T-helper 2 cell treated with Interferon-gamma antibody and Interleukin-4, amounts not matched to agents 5 μg/mL and 100 μg/mL, for 36 hours (primary cell): ENCODE measurements at regions not wholly inside any gene's neighbourhood (a gene's known extent, or its start where the extent isn't known, plus 50 kb on each side); places are given as distances from the start of the nearest gene placed in this dataset.
A peak's percentile ranks its signal among the peaks of the same experiment; 100 is the strongest.

Experiments used
- DNase-seq: peaks from one replicate; pipeline ENCODE4 v3.0.0; 2021; ENCODE audit warnings: low spot score
- H3K27ac Mint-ChIP-seq: one replicate; pipeline ENCODE4 v1.8.0; 2021; ENCODE audit warnings: mild to moderate bottlenecking, mixed read lengths
- H3K27me3 Mint-ChIP-seq: one replicate; pipeline ENCODE4 v1.8.0; 2021; ENCODE audit warnings: low read depth, mixed read lengths
- H3K36me3 Mint-ChIP-seq: one replicate; pipeline ENCODE4 v1.8.0; 2021; ENCODE audit warnings: low read depth, mixed read lengths
- H3K4me1 Mint-ChIP-seq: one replicate; pipeline ENCODE4 v1.8.0; 2021; ENCODE audit warnings: low read depth, mixed read lengths
- H3K4me3 Mint-ChIP-seq: one replicate; pipeline ENCODE4 v1.8.0; 2022; ENCODE audit warnings: mild to moderate bottlenecking, moderate library complexity, mixed read lengths
- H3K9me3 Mint-ChIP-seq: one replicate; pipeline ENCODE4 v1.8.0; 2021; ENCODE audit warnings: mixed read lengths

- no peaks in the 10 kb centered on the region for H3K27me3 Mint-ChIP-seq
- H3K4me3 Mint-ChIP-seq = no peak overlapping the region
- H3K36me3 Mint-ChIP-seq = no peaks in the 10 kb centered on the region
- no peak overlapping the region for H3K27ac Mint-ChIP-seq
- H3K9me3 Mint-ChIP-seq = no peaks in the 10 kb centered on the region
- H3K4me1 Mint-ChIP-seq = no peaks in the 10 kb centered on the region
- DNase-seq = no peak
These were observed 337.0 kb upstream of the PLXNA2 start for GRCh38 chr1:208581209-208581608.

GRCh38 chr1:208581667-208582066 lies 337.5 kb upstream of the PLXNA2 start:
- no peaks in the 10 kb centered on the region for H3K9me3 Mint-ChIP-seq
- DNase-seq = no peak
- no peak overlapping the region for H3K27ac Mint-ChIP-seq
- no peak overlapping the region for H3K4me3 Mint-ChIP-seq
- H3K27me3 Mint-ChIP-seq = no peaks in the 10 kb centered on the region
- H3K36me3 Mint-ChIP-seq = no peaks in the 10 kb centered on the region
- no peaks in the 10 kb centered on the region for H3K4me1 Mint-ChIP-seq

- H3K27ac Mint-ChIP-seq = no peak overlapping the region
- no peaks in the 10 kb centered on the region for H3K4me1 Mint-ChIP-seq
- H3K9me3 Mint-ChIP-seq = no peaks in the 10 kb centered on the region
- no peak for DNase-seq
- H3K27me3 Mint-ChIP-seq = no peaks in the 10 kb centered on the region
- no peak overlapping the region for H3K4me3 Mint-ChIP-seq
- no peaks in the 10 kb centered on the region for H3K36me3 Mint-ChIP-seq
These were observed 340.1 kb upstream of the PLXNA2 start for GRCh38 chr1:208584167-208584755.

- no peaks in the 10 kb centered on the region for H3K36me3 Mint-ChIP-seq
- no peaks in the 10 kb centered on the region for H3K4me1 Mint-ChIP-seq
- no peak overlapping the region for H3K4me3 Mint-ChIP-seq
- no peak overlapping the region for H3K27ac Mint-ChIP-seq
- no peaks in the 10 kb centered on the region for H3K9me3 Mint-ChIP-seq
- DNase-seq = no peak
- no peaks in the 10 kb centered on the region for H3K27me3 Mint-ChIP-seq
These were observed 342.9 kb upstream of the PLXNA2 start for GRCh38 chr1:208587110-208587509.

- Mint-ChIP-seq H3K27ac (no peak overlapping the region), H3K36me3 (no peaks in the 10 kb centered on the region), H3K4me1 (no peaks in the 10 kb centered on the region), H3K27me3 (peaks cover 4% of the 10 kb centered on the region), H3K9me3 (no peaks in the 10 kb centered on the region), H3K4me3 (no peak overlapping the region)
- no peak for DNase-seq
These were observed 349.3 kb upstream of the PLXNA2 start for GRCh38 chr1:208593306-208594006.

- DNase-seq = no peak
- no peak overlapping the region for H3K4me3 Mint-ChIP-seq
- no peak overlapping the region for H3K27ac Mint-ChIP-seq
- H3K27me3 Mint-ChIP-seq = peaks cover 4% of the 10 kb centered on the region
- no peaks in the 10 kb centered on the region for H3K4me1 Mint-ChIP-seq
- no peaks in the 10 kb centered on the region for H3K9me3 Mint-ChIP-seq
- no peaks in the 10 kb centered on the region for H3K36me3 Mint-ChIP-seq
These were observed 351.1 kb upstream of the PLXNA2 start for GRCh38 chr1:208595236-208595635.

GRCh38 chr1:208595745-208596144 lies 351.6 kb upstream of the PLXNA2 start:
- no peaks in the 10 kb centered on the region for H3K9me3 Mint-ChIP-seq
- no peak overlapping the region for H3K4me3 Mint-ChIP-seq
- H3K4me1 Mint-ChIP-seq = no peaks in the 10 kb centered on the region
- no peaks in the 10 kb centered on the region for H3K36me3 Mint-ChIP-seq
- DNase-seq = no peak
- peaks cover 4% of the 10 kb centered on the region for H3K27me3 Mint-ChIP-seq
- H3K27ac Mint-ChIP-seq = no peak overlapping the region

- H3K4me3 Mint-ChIP-seq = no peak overlapping the region
- H3K36me3 Mint-ChIP-seq = no peaks in the 10 kb centered on the region
- no peak overlapping the region for H3K27ac Mint-ChIP-seq
- H3K4me1 Mint-ChIP-seq = no peaks in the 10 kb centered on the region
- H3K9me3 Mint-ChIP-seq = no peaks in the 10 kb centered on the region
- peaks cover 4% of the 10 kb centered on the region for H3K27me3 Mint-ChIP-seq
- DNase-seq = no peak
These were observed 353.4 kb upstream of the PLXNA2 start for GRCh38 chr1:208597571-208597970.

GRCh38 chr1:208598021-208598420 lies 353.8 kb upstream of the PLXNA2 start:
- no peak for DNase-seq
- Mint-ChIP-seq H3K27ac (no peak overlapping the region), H3K4me1 (no peaks in the 10 kb centered on the region), H3K9me3 (no peaks in the 10 kb centered on the region), H3K4me3 (no peak overlapping the region), H3K27me3 (peaks cover 4% of the 10 kb centered on the region), H3K36me3 (no peaks in the 10 kb centered on the region)

GRCh38 chr1:208599063-208599462 lies 354.9 kb upstream of the PLXNA2 start:
- Mint-ChIP-seq H3K9me3 (no peaks in the 10 kb centered on the region), H3K27ac (no peak overlapping the region), H3K4me3 (no peak overlapping the region), H3K4me1 (peaks cover 2% of the 10 kb centered on the region), H3K36me3 (no peaks in the 10 kb centered on the region), H3K27me3 (peaks cover under 1% of the 10 kb centered on the region)
- no peak for DNase-seq

GRCh38 chr1:208600456-208601190 lies 356.4 kb upstream of the PLXNA2 start:
- Mint-ChIP-seq H3K4me3 (no peak overlapping the region), H3K4me1 (peaks cover 7% of the 10 kb centered on the region), H3K27me3 (no peaks in the 10 kb centered on the region), H3K27ac (no peak overlapping the region), H3K36me3 (no peaks in the 10 kb centered on the region), H3K9me3 (no peaks in the 10 kb centered on the region)
- DNase-seq = no peak

GRCh38 chr1:208601561-208601960 lies 357.4 kb upstream of the PLXNA2 start:
- no peak for DNase-seq
- Mint-ChIP-seq H3K4me3 (no peak overlapping the region), H3K36me3 (no peaks in the 10 kb centered on the region), H3K4me1 (peaks cover 7% of the 10 kb centered on the region), H3K27me3 (no peaks in the 10 kb centered on the region), H3K9me3 (no peaks in the 10 kb centered on the region), H3K27ac (no peak overlapping the region)

GRCh38 chr1:208603721-208604120 lies 359.5 kb upstream of the PLXNA2 start:
- no peak overlapping the region for H3K4me3 Mint-ChIP-seq
- DNase-seq = no peak
- H3K27me3 Mint-ChIP-seq = no peaks in the 10 kb centered on the region
- no peaks in the 10 kb centered on the region for H3K36me3 Mint-ChIP-seq
- H3K27ac Mint-ChIP-seq = no peak overlapping the region
- H3K4me1 Mint-ChIP-seq = peaks cover 7% of the 10 kb centered on the region
- H3K9me3 Mint-ChIP-seq = no peaks in the 10 kb centered on the region

GRCh38 chr1:208604295-208604694 lies 360.1 kb upstream of the PLXNA2 start:
- peaks cover 7% of the 10 kb centered on the region for H3K4me1 Mint-ChIP-seq
- peak; percentile 11 for DNase-seq
- H3K27ac Mint-ChIP-seq = no peak overlapping the region
- no peaks in the 10 kb centered on the region for H3K36me3 Mint-ChIP-seq
- H3K27me3 Mint-ChIP-seq = no peaks in the 10 kb centered on the region
- no peaks in the 10 kb centered on the region for H3K9me3 Mint-ChIP-seq
- no peak overlapping the region for H3K4me3 Mint-ChIP-seq
